ENCODE measurements at regions not wholly inside any gene's neighbourhood (a gene's known extent, or its start where the extent isn't known, plus 50 kb on each side); places are given as distances from the start of the nearest gene placed in this dataset.

DNA sequence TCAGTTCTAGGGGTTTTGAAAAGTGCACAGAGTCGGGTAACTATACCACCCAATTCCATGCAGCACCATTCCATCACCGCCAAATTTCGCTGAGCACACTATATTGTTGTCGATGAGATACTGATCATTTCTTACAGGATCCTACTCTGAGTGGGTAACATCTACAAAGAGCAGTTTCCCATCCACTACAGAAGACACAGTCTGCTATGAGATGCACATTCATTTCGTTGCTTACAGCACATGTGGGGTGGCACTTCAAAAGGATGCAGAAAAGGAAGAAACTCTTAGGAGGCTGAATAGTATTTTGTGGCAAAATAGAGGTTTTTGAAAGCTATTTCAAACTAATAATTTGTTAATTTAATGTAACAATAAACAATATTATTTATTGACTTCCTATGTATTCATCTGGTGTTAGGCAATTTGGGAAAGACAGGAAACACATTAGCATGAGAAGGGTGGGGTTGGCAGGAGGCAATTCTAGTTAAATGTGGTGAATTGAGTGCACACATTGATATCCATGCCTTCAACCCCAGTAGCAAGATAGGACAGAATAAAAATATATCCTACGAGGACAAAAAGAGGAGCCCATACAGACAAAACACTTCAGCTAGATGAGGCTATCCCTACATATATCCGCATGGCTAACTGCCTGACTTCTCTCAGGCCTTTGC is 186.8 kb upstream of the PARP11 start:
- no peak for TF ChIP-seq CTCF (IDR thresholded peaks at IDR 0.05; ENCODE audit: low read depth, low read length, missing control alignments)
- no peaks in the 10 kb centered on the region for H3K36me3 ChIP-seq (replicated peaks)
- no peak for DNase-seq
- no peak overlapping the region for H3K4me3 ChIP-seq (ENCODE audit: low read depth, low read length)
- no peak overlapping the region for H3K27ac ChIP-seq
- in situ Hi-C loops (cut with HindIII; ENCODE audit: low pct_ligation_motif_present, low sequenced_read_pairs): no loop called here
- no peaks in the 10 kb centered on the region for H3K27me3 ChIP-seq (replicated peaks)

DNA sequence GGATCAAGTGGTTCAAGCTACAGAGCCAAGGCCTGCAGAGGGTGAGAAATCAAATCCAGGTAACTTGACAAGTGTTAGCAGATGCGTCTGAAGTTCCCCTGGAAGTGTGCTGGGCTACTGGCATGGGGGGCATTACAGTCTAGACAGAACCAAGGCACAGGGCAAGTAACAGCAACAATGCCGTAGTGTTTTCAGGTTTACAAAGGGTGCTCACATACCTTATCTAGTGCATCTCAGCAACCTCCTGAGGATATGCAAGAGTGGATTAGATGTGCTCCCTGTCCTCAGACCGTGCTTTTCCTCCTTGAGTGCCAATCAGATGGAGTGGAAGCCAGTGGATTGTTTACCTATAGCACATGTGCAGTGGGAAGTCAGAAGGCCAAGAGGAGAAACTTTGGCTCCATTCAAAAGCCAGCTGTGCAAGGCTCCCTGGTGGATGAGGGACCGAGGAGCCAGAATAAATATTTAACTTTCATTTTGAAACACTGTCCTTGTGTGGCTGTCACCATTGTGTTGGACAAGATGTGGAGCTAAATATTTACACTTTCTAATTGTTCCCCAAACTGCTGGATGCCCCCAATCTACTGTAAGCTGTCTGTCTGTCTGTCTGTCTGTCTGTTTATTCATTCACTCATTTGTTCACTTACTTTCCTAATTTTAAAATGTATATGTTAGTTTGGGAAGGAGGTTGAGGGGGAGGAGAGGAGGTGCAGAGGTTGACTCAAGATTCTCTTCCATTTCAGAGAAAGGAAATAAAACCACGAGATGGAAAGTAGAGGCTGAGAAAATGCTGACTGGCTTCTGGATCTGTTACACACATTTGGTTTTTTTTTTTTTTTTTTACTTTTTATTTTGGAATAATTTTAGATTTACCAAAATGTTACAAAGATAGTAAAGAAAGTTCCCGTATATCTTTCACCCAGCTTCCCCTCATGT is 184.0 kb upstream of the PARP11 start:
- no peak for TF ChIP-seq CTCF (IDR thresholded peaks at IDR 0.05; ENCODE audit: low read depth, low read length, missing control alignments)
- H3K27ac ChIP-seq: no peak overlapping the region
- no peak overlapping the region for H3K4me3 ChIP-seq (ENCODE audit: low read depth, low read length)
- in situ Hi-C loops (cut with HindIII; ENCODE audit: low pct_ligation_motif_present, low sequenced_read_pairs): no loop called here
- no peaks in the 10 kb centered on the region for H3K27me3 ChIP-seq (replicated peaks)
- H3K36me3 ChIP-seq (replicated peaks): no peaks in the 10 kb centered on the region
- no peak for DNase-seq

GRCh38 chr12:4054630-4055029 is 181.4 kb upstream of the PARP11 start:
- Histone ChIP-seq H3K36me3 (replicated peaks) (no peaks in the 10 kb centered on the region), H3K4me3 (ENCODE audit: low read depth, low read length) (no peak overlapping the region), H3K27ac (no peak overlapping the region), H3K27me3 (replicated peaks) (no peaks in the 10 kb centered on the region)
- no peak for DNase-seq
- in situ Hi-C loops (cut with HindIII; ENCODE audit: low pct_ligation_motif_present, low sequenced_read_pairs): no loop called here
- no peak for TF ChIP-seq CTCF (IDR thresholded peaks at IDR 0.05; ENCODE audit: low read depth, low read length, missing control alignments)

- no peak for DNase-seq
- in situ Hi-C loops (cut with HindIII; ENCODE audit: low pct_ligation_motif_present, low sequenced_read_pairs): no loop called here
- Histone ChIP-seq H3K4me3 (ENCODE audit: low read depth, low read length) (no peak overlapping the region), H3K27ac (no peak overlapping the region), H3K36me3 (replicated peaks) (no peaks in the 10 kb centered on the region), H3K27me3 (replicated peaks) (no peaks in the 10 kb centered on the region)
- no peak for TF ChIP-seq CTCF (IDR thresholded peaks at IDR 0.05; ENCODE audit: low read depth, low read length, missing control alignments)
These were observed 179.5 kb upstream of the PARP11 start for GRCh38 chr12:4052691-4053090.

GRCh38 chr12:4051596-4051995 is 178.4 kb upstream of the PARP11 start:
- no peak for TF ChIP-seq CTCF (IDR thresholded peaks at IDR 0.05; ENCODE audit: low read depth, low read length, missing control alignments)
- in situ Hi-C loops (cut with HindIII; ENCODE audit: low pct_ligation_motif_present, low sequenced_read_pairs): no loop called here
- Histone ChIP-seq H3K4me3 (ENCODE audit: low read depth, low read length) (no peak overlapping the region), H3K27ac (no peak overlapping the region), H3K27me3 (replicated peaks) (no peaks in the 10 kb centered on the region), H3K36me3 (replicated peaks) (no peaks in the 10 kb centered on the region)
- no peak for DNase-seq

All from brain microvascular endothelial cell (primary cell).